ENCODE measurements at regions not wholly inside any gene's neighbourhood (a gene's known extent, or its start where the extent isn't known, plus 50 kb on each side); places are given as distances from the start of the nearest gene placed in this dataset.

GRCh38 chrX:120746153-120746552, 116.3 kb upstream of the C1GALT1C1 start:
- TF ChIP-seq CTCF (IDR thresholded peaks at IDR 0.05; ENCODE audit: low read depth, low read length): no peak
- no peak for DNase-seq (ENCODE audit: low read depth in 2 of 2)
- no peak overlapping the region for H3K4me3 ChIP-seq (replicated peaks in 1 of 2; ENCODE audit: low read depth in 2 of 2, low read length in 2 of 2)

GRCh38 chrX:120742946-120743665, 113.3 kb upstream of the C1GALT1C1 start:
- no peak for TF ChIP-seq CTCF (IDR thresholded peaks at IDR 0.05; ENCODE audit: low read depth, low read length)
- DNase-seq (ENCODE audit: low read depth in 2 of 2): no peak
- no peak overlapping the region for H3K4me3 ChIP-seq (replicated peaks in 1 of 2; ENCODE audit: low read depth in 2 of 2, low read length in 2 of 2)

GRCh38 chrX:120741452-120741851, 111.6 kb upstream of the C1GALT1C1 start:
- no peak for DNase-seq (ENCODE audit: low read depth in 2 of 2)
- no peak for TF ChIP-seq CTCF (IDR thresholded peaks at IDR 0.05; ENCODE audit: low read depth, low read length)
- H3K4me3 ChIP-seq (replicated peaks in 1 of 2; ENCODE audit: low read depth in 2 of 2, low read length in 2 of 2): no peak overlapping the region

GRCh38 chrX:120740072-120740471, 110.2 kb upstream of the C1GALT1C1 start:
- no peak for DNase-seq (ENCODE audit: low read depth in 2 of 2)
- H3K4me3 ChIP-seq (replicated peaks in 1 of 2; ENCODE audit: low read depth in 2 of 2, low read length in 2 of 2): no peak overlapping the region
- no peak for TF ChIP-seq CTCF (IDR thresholded peaks at IDR 0.05; ENCODE audit: low read depth, low read length)

- no peak for TF ChIP-seq CTCF (IDR thresholded peaks at IDR 0.05; ENCODE audit: low read depth, low read length)
- no peak overlapping the region for H3K4me3 ChIP-seq (replicated peaks in 1 of 2; ENCODE audit: low read depth in 2 of 2, low read length in 2 of 2)
- DNase-seq (ENCODE audit: low read depth in 2 of 2): no peak
These were observed 109.4 kb upstream of the C1GALT1C1 start for GRCh38 chrX:120739300-120739699.

- peak in 1 of 2 donors; percentile 56 for DNase-seq (ENCODE audit: low read depth in 2 of 2)
- no peak overlapping the region for H3K4me3 ChIP-seq (replicated peaks in 1 of 2; ENCODE audit: low read depth in 2 of 2, low read length in 2 of 2)
- no peak for TF ChIP-seq CTCF (IDR thresholded peaks at IDR 0.05; ENCODE audit: low read depth, low read length)
These were observed 107.1 kb upstream of the C1GALT1C1 start for GRCh38 chrX:120736989-120737388.

GRCh38 chrX:120735966-120736365, 106.1 kb upstream of the C1GALT1C1 start:
- no peak for DNase-seq (ENCODE audit: low read depth in 2 of 2)
- no peak for TF ChIP-seq CTCF (IDR thresholded peaks at IDR 0.05; ENCODE audit: low read depth, low read length)
- no peak overlapping the region for H3K4me3 ChIP-seq (replicated peaks in 1 of 2; ENCODE audit: low read depth in 2 of 2, low read length in 2 of 2)
